IMR-90 (cell line): ENCODE measurements at regions not wholly inside any gene's neighbourhood (a gene's known extent, or its start where the extent isn't known, plus 50 kb on each side); places are given as distances from the start of the nearest gene placed in this dataset.

Source experiments
- ATAC-seq: fragments of 200-7000 bp; cut with Tn5 transposase; 2 replicates; pipeline ENCODE4 v1.9.1; 2020; ENCODE audit warnings: low read depth, mild to moderate bottlenecking, moderate library complexity
- BruUV-seq: library from RNA; stranded (reverse); fragments of 400-500 nt; replicated peaks from 2 replicates; lab custom pipeline; 2021; lab: Mats Ljungman, UMichigan
- CTCF ChIA-PET: fragments of 300-600 bp; formaldehyde crosslinking; extraction: SDS; loops from one replicate; lab custom pipeline; 2021; ENCODE audit warnings: antibody characterized with exemption; lab: Yijun Ruan, JAX
- POLR2A ChIA-PET: fragments of 300-600 bp; sonication (Branson Sonifier 250); formaldehyde crosslinking; loops from one replicate; lab custom pipeline; 2022; ENCODE audit warnings: antibody characterized with exemption; ENCODE audit not compliant: unreplicated experiment; lab: Charles Lee
- DNase-seq: peaks from one replicate; pipeline ENCODE4 v3.0.0; 2013
- H2AFZ ChIP-seq: replicated peaks from 2 replicates; pipeline ENCODE3; 2013; ENCODE audit warnings: low read length, mild to moderate bottlenecking; ENCODE audit not compliant: poor library complexity
- H2AK5ac ChIP-seq: 2 replicates; pipeline ENCODE4 v1.6.1; 2013; ENCODE audit warnings: low read depth, low read length, inconsistent platforms
- H2AK9ac ChIP-seq: replicated peaks from 2 replicates; pipeline ENCODE3; 2013; ENCODE audit warnings: mild to moderate bottlenecking, low read depth, low read length, moderate library complexity; ENCODE audit not compliant: poor library complexity
- H2BK120ac ChIP-seq: 2 replicates; pipeline ENCODE4 v1.6.1; 2013; ENCODE audit warnings: low read depth, low read length, inconsistent platforms
- H2BK15ac ChIP-seq: 3 replicates; pipeline ENCODE4 v1.6.1; 2013; ENCODE audit warnings: low read depth, low read length, inconsistent platforms
- H2BK20ac ChIP-seq: 2 replicates; pipeline ENCODE4 v1.6.1; 2013; ENCODE audit warnings: low read depth, mild to moderate bottlenecking, inconsistent platforms, low read length, moderate library complexity
- H2BK5ac ChIP-seq: 2 replicates; pipeline ENCODE4 v1.6.1; 2013; ENCODE audit warnings: mild to moderate bottlenecking, low read depth, low read length, inconsistent platforms; ENCODE audit not compliant: poor library complexity, severe bottlenecking
- H3K14ac ChIP-seq: replicated peaks from 2 replicates; pipeline ENCODE4 v1.6.1; 2013; ENCODE audit warnings: low read depth, low read length, inconsistent platforms
- H3K18ac ChIP-seq: 2 replicates; pipeline ENCODE4 v1.6.1; 2013; ENCODE audit warnings: low read depth, low read length, control low read depth
- H3K23ac ChIP-seq: 2 replicates; pipeline ENCODE4 v1.6.1; 2013; ENCODE audit warnings: low read depth, low read length, inconsistent platforms
- H3K27ac ChIP-seq: 2 replicates; pipeline ENCODE4 v1.5.1; 2013; ENCODE audit warnings: mild to moderate bottlenecking, control low read depth, low read length; ENCODE audit not compliant: insufficient read depth
- H3K27me3 ChIP-seq: 2 replicates; pipeline ENCODE4 v1.6.1; 2013; ENCODE audit warnings: low read length; ENCODE audit not compliant: control insufficient read depth, insufficient read depth
- H3K36me3 ChIP-seq: 2 replicates; pipeline ENCODE4 v1.6.1; 2013; ENCODE audit warnings: low read length, mixed read lengths; ENCODE audit not compliant: control insufficient read depth, insufficient read depth
- H3K4ac ChIP-seq: 2 replicates; pipeline ENCODE4 v1.6.1; 2013; ENCODE audit warnings: low read depth, low read length, inconsistent platforms
- H3K4me1 ChIP-seq: 2 replicates; pipeline ENCODE4 v1.6.1; 2013; ENCODE audit warnings: low read length, mixed read lengths; ENCODE audit not compliant: control insufficient read depth, insufficient read depth
- H3K4me2 ChIP-seq: 2 replicates; pipeline ENCODE4 v1.6.1; 2013; ENCODE audit warnings: low read depth, mild to moderate bottlenecking, control low read depth, low read length, moderate library complexity
- H3K4me3 ChIP-seq: 2 replicates; pipeline ENCODE4 v1.5.1; 2013; ENCODE audit warnings: low read depth, mild to moderate bottlenecking, control low read depth, low read length, moderate library complexity; ENCODE audit not compliant: insufficient read depth
- H3K56ac ChIP-seq: 2 replicates; pipeline ENCODE4 v1.6.1; 2013; ENCODE audit warnings: low read length, inconsistent platforms; ENCODE audit not compliant: insufficient read depth; ENCODE audit errors: extremely low read depth
- H3K79me1 ChIP-seq, 2 experiments: 2 replicates each; pipeline ENCODE4 v1.6.1; 2013; ENCODE audit warnings: low read length in 2 of 2, inconsistent platforms in 1 of 2, low read depth in 1 of 2
- H3K9ac ChIP-seq: 2 replicates; pipeline ENCODE4 v1.6.1; 2013; ENCODE audit warnings: low read depth, low read length, control low read depth
- H3K9me1 ChIP-seq: 2 replicates; pipeline ENCODE4 v1.6.1; 2013; ENCODE audit warnings: low read length, inconsistent platforms; ENCODE audit not compliant: insufficient read depth
- H3K9me3 ChIP-seq: 2 replicates; pipeline ENCODE4 v1.6.1; 2013; ENCODE audit warnings: low read length; ENCODE audit not compliant: control insufficient read depth, insufficient read depth
- H4K20me1 ChIP-seq: 2 replicates; pipeline ENCODE4 v1.6.1; 2013; ENCODE audit warnings: low read length, inconsistent platforms; ENCODE audit not compliant: insufficient read depth
- H4K5ac ChIP-seq: 2 replicates; pipeline ENCODE4 v1.6.1; 2013; ENCODE audit warnings: mild to moderate bottlenecking, low read depth, low read length, control low read depth
- H4K8ac ChIP-seq, 2 experiments: 2 replicates each; pipeline ENCODE4 v1.6.1; 2013; ENCODE audit warnings: low read depth in 2 of 2, low read length in 2 of 2, control low read depth in 1 of 2, inconsistent platforms in 1 of 2
- H4K91ac ChIP-seq: 2 replicates; pipeline ENCODE4 v1.6.1; 2013; ENCODE audit warnings: low read depth, low read length, inconsistent platforms; ENCODE audit not compliant: insufficient read depth
- BHLHE40 ChIP-seq: fragments of 150-350 bp; IDR thresholded peaks from 2 replicates; pipeline ENCODE4 v1.6.1; 2016; ENCODE audit warnings: mild to moderate bottlenecking, low read depth, low read length
- CEBPB ChIP-seq: IDR thresholded peaks from 2 replicates; pipeline ENCODE4 v1.6.1; 2012; ENCODE audit warnings: low read depth, low read length, improper control_type of control experiment
- CHD1 ChIP-seq: IDR thresholded peaks from 2 replicates; pipeline ENCODE4 v1.6.1; 2012; ENCODE audit warnings: low read depth, low read length, improper control_type of control experiment
- CTCF ChIP-seq: conservative IDR thresholded peaks from 2 replicates; pipeline ENCODE4 v1.5.1; 2012; ENCODE audit warnings: mild to moderate bottlenecking, low read depth, low read length, improper control_type of control experiment
- ELK1 ChIP-seq: fragments of 150-350 bp; IDR thresholded peaks from 2 replicates; pipeline ENCODE4 v1.6.1; 2016; ENCODE audit warnings: low read depth, mild to moderate bottlenecking, low read length, moderate library complexity, borderline replicate concordance
- FOS ChIP-seq: fragments of 150-350 bp; IDR thresholded peaks from 2 replicates; pipeline ENCODE4 v1.6.1; 2016; ENCODE audit warnings: low read depth, low read length
- MAFK ChIP-seq: IDR thresholded peaks from 2 replicates; pipeline ENCODE4 v1.6.1; 2012; ENCODE audit warnings: low read depth, low read length, improper control_type of control experiment
- MAZ ChIP-seq: IDR thresholded peaks from 2 replicates; pipeline ENCODE4 v1.6.1; 2012; ENCODE audit warnings: low read depth, mild to moderate bottlenecking, low read length, improper control_type of control experiment, moderate library complexity, borderline replicate concordance
- MXI1 ChIP-seq: IDR thresholded peaks from 2 replicates; pipeline ENCODE4 v1.6.1; 2012; ENCODE audit warnings: low read depth, mild to moderate bottlenecking, low read length, moderate library complexity, borderline replicate concordance
- NFE2L2 ChIP-seq: fragments of 150-350 bp; IDR thresholded peaks from 2 replicates; pipeline ENCODE4 v1.6.1; 2016; ENCODE audit warnings: low read depth, mild to moderate bottlenecking, low read length
- POLR2A ChIP-seq: IDR thresholded peaks from 2 replicates; pipeline ENCODE4 v1.6.1; 2012; ENCODE audit warnings: mild to moderate bottlenecking, low read depth, low read length
- RAD21 ChIP-seq: IDR thresholded peaks from 2 replicates; pipeline ENCODE4 v1.6.1; 2012; ENCODE audit warnings: low read length, improper control_type of control experiment
- RCOR1 ChIP-seq: IDR thresholded peaks from 2 replicates; pipeline ENCODE4 v1.6.1; 2012; ENCODE audit warnings: mild to moderate bottlenecking, low read length, improper control_type of control experiment; ENCODE audit not compliant: insufficient replicate concordance
- RFX5 ChIP-seq: IDR thresholded peaks from 2 replicates; pipeline ENCODE4 v1.8.0; 2012; ENCODE audit warnings: low read depth, mild to moderate bottlenecking, low read length, moderate library complexity
- SMC3 ChIP-seq: fragments of 150-350 bp; IDR thresholded peaks from 2 replicates; pipeline ENCODE4 v1.6.1; 2016; ENCODE audit warnings: low read depth, mild to moderate bottlenecking, antibody characterized with exemption, low read length, moderate library complexity
- USF2 ChIP-seq: fragments of 150-350 bp; IDR thresholded peaks from 2 replicates; pipeline ENCODE4 v1.6.1; 2017; ENCODE audit warnings: mild to moderate bottlenecking, antibody characterized with exemption, low read length, low read depth
- WGBS, 2 experiments: methylation state at CpG; one replicate each; pipeline versions ENCODE4 v1.1.5 to v1.1.7; 2013; ENCODE audit warnings: missing lambda C conversion rate in 2 of 2; ENCODE audit not compliant: insufficient read length in 1 of 2; ENCODE audit errors: extremely low coverage in 2 of 2; 5-methylcytosine and 5-hydroxymethylcytosine counted together
- dilution Hi-C: fragments of 300-500 bp; cut with HindIII; formaldehyde crosslinking; loops from one replicate; pipeline ENCODE4 v1.14.3; 2018; ENCODE audit warnings: low sequenced_read_pairs; ENCODE audit not compliant: unreplicated experiment
- in situ Hi-C: fragments of 300-500 bp; cut with MboI; formaldehyde crosslinking; loops from 3 replicates; pipeline ENCODE4 v1.14.3; 2019; ENCODE audit warnings: low sequenced_read_pairs, inconsistent platforms, mixed read lengths
- intact Hi-C: fragments of 100-400 bp; cut with micrococcal nuclease; formaldehyde crosslinking; loops from 2 replicates; pipeline ENCODE4 v1.10.0; 2022

DNA sequence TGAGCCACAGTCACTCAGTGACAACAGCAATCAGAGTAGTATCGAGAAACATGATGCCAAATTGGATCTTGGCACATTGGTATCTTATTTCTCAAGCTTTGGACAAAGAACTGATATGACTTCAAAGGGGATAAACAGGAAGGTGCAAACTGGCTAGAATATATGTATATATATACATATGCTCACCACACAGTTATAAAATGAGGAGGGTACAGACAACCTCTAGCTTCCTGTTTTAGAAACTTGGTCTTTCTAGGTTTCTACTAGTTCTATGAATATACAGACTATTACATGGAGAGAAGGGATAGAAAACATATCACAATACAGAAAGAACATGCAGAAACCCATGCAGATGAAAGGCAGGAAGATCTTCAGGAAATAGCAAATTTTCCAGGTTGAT lies 292.1 kb upstream of the SNX7 start:
- no peak overlapping the region for H3K18ac ChIP-seq
- H3K27ac ChIP-seq, result no peak overlapping the region
- no peak overlapping the region for H3K4ac ChIP-seq
- H2AFZ ChIP-seq, result no peak overlapping the region
- in situ Hi-C loops (no loop called here), dilution Hi-C loops (no loop called here), intact Hi-C loops (no loop called here)
- no peaks in the 10 kb centered on the region for H3K4me1 ChIP-seq
- DNase-seq (no peak), ATAC-seq (no peak)
- no peaks in the 10 kb centered on the region for H3K9me3 ChIP-seq
- no peak overlapping the region for H4K8ac ChIP-seq
- no peak overlapping the region for H4K91ac ChIP-seq
- H3K27me3 ChIP-seq, result no peaks in the 10 kb centered on the region
- H3K9me1 ChIP-seq, result no peaks in the 10 kb centered on the region
- H2BK120ac ChIP-seq, result no peak overlapping the region
- H3K14ac ChIP-seq, result no peak overlapping the region
- H2BK5ac ChIP-seq, result no peak overlapping the region
- no peak overlapping the region for H2AK5ac ChIP-seq
- no peak overlapping the region for H3K4me3 ChIP-seq
- ChIA-PET POLR2A (no interaction called here), CTCF (interaction anchor here (1.0 kb wide), 1 partner anchor 37 kb away, joined by 3 read pairs; no protein-coding TSS in a partner anchor)
- no peaks in the 10 kb centered on the region for H3K36me3 ChIP-seq
- 43% methylated on average over 1 of the region's 1 CpG; no CpG with 5 or more reads in 1 of the 2 experiments for WGBS, 2 experiments
- no peak overlapping the region for H3K4me2 ChIP-seq
- no peak overlapping the region for H3K9ac ChIP-seq
- no peak overlapping the region for H3K56ac ChIP-seq
- no peak overlapping the region for H2AK9ac ChIP-seq
- TF ChIP-seq USF2, result no peak
- no peak for TF ChIP-seq ELK1
- TF ChIP-seq MXI1, result no peak
- no peak for TF ChIP-seq RFX5
- TF ChIP-seq SMC3, result no peak
- TF ChIP-seq MAZ, result no peak
- TF ChIP-seq CTCF, result no peak
- TF ChIP-seq RCOR1, result no peak
- TF ChIP-seq RAD21, result no peak
- no peak for TF ChIP-seq BHLHE40
- TF ChIP-seq FOS, result no peak
- TF ChIP-seq CEBPB, result no peak
- no peak for TF ChIP-seq MAFK
- TF ChIP-seq POLR2A, result no peak
- TF ChIP-seq NFE2L2, result no peak
- no peak for TF ChIP-seq CHD1
- H4K20me1 ChIP-seq, result no peaks in the 10 kb centered on the region
- BruUV-seq, result no TSS peak
- H3K23ac ChIP-seq, result no peak overlapping the region
- H3K79me1 ChIP-seq, result no peaks in the 10 kb centered on the region
- no peak overlapping the region for H2BK20ac ChIP-seq
- H4K5ac ChIP-seq, result no peak overlapping the region
- H2BK15ac ChIP-seq, result no peak overlapping the region
